LNCaP clone FGC (cell line): ENCODE measurements at regions not wholly inside any gene's neighbourhood (a gene's known extent, or its start where the extent isn't known, plus 50 kb on each side); places are given as distances from the start of the nearest gene placed in this dataset.
"Not testable (repeated sequence)": the region's sequence is repeated elsewhere in the genome, so short reads cannot be mapped to it uniquely, and the experiment has no call there.

Experiments used
- DNase-seq: peaks from one replicate; pipeline ENCODE4 v3.0.0-alpha.2; 2011; ENCODE audit warnings: low read depth
- H3K4me3 ChIP-seq: 2 replicates; pipeline ENCODE4 v1.5.1; 2011; ENCODE audit warnings: mild to moderate bottlenecking, low read depth, low read length, control low read depth
- TF ChIP-seq, protein P1 (sequence below): IDR thresholded peaks from 2 replicates; pipeline ENCODE4 v1.5.1; 2012; ENCODE audit warnings: mild to moderate bottlenecking; ENCODE audit not compliant: control insufficient read depth, insufficient read depth; ENCODE audit errors: extremely low read depth

DNA sequence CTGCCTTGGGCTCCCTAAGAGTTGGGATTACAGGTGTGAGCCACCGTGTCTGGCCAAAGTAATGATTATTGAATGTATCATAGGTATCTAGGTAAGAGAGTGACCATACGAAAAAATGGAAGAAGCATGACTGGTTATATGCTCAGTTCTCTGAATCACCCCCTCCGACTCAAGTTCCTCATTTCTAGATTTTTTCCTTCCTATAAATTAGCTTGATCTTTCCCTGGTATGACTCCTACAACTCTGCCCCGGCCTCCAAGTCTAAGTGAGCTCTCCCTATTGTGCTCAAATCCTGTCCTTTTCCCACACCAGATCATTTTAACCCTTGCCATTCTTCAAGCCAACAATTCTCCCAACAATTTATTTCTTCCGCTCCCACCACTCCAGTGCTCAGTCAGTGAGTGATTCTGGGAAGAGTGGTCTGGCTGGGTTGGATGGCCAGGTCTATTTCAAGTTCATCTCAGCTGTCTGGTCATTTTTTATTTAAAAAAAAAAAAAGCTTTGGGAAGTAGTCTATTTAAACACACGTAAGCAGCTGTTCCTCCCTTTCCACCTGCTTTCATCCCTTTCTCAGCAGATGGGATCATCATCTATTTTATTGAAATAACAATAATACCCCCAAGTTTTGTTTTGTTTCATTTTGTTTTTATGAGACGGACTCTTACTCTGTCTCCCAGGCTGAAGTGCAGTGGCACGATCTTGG, 120.2 kb upstream of the HS3ST2 start:
- DNase-seq, result no peak
- H3K4me3 ChIP-seq, result no peak overlapping the region
- TF ChIP-seq, protein P1, sequence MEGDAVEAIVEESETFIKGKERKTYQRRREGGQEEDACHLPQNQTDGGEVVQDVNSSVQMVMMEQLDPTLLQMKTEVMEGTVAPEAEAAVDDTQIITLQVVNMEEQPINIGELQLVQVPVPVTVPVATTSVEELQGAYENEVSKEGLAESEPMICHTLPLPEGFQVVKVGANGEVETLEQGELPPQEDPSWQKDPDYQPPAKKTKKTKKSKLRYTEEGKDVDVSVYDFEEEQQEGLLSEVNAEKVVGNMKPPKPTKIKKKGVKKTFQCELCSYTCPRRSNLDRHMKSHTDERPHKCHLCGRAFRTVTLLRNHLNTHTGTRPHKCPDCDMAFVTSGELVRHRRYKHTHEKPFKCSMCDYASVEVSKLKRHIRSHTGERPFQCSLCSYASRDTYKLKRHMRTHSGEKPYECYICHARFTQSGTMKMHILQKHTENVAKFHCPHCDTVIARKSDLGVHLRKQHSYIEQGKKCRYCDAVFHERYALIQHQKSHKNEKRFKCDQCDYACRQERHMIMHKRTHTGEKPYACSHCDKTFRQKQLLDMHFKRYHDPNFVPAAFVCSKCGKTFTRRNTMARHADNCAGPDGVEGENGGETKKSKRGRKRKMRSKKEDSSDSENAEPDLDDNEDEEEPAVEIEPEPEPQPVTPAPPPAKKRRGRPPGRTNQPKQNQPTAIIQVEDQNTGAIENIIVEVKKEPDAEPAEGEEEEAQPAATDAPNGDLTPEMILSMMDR, result no peak

DNA sequence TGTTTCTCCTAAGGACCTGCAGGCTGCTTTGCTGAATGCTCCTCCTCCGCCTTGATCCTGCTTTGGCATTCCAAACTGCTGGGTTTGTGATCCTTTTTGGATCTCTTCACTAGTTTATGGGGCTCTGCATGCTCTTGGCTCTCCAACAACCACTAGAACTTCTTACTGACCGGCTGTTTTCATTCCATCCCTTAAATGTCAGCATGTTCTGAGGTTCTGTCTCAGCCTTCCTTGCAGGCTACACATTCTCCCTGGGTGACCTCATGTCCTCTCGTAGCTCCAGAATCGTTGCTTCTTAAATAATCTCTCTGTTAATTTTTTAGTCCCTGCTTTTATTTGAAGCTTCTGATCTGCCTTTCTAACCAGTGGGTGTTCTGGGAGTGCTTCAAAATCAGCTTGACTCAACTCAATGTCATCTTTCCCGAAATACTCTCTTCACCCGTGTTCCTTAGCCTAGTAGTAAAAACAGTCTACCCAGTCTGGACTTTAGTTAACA, 119.0 kb upstream of the HS3ST2 start:
- no peak for DNase-seq
- no peak overlapping the region for H3K4me3 ChIP-seq
- TF ChIP-seq, protein P1, result no peak

DNA sequence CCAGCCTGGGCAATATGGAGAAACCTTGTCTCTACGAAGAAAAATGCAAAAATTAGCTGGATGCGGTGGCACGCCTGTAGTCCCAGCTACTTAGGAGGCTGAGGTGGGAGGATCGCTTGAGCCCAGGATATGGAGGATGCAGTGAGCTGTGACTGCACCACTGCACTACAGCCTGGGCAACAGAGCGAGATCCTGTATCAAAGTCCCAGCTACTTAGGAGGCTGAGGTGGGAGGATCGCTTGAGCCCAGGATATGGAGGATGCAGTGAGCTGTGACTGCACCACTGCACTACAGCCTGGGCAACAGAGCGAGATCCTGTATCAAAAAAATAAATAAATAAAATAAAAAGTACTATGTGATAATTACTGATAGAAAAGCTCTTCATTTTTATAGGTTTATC, 118.2 kb upstream of the HS3ST2 start:
- not testable (repeated sequence) for DNase-seq, H3K4me3 ChIP-seq

DNA sequence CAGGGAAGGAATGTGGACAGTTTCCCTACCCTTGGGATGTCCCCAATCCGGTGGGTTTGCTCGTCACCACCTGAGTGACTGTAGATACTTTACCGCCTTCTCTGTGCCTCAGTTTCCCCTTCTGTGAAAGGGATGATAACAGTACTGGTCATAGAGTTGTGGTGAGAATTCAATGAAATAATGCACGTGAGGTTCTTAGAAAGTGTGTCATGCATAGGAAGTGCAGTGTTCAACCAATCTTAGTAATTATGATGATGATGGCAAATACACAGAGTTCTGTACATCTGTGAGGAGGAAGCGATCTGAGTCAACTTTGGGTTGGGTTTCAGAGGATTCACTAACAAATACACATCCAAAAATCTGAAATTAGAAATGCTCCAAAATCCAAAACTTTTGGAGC, 114.6 kb upstream of the HS3ST2 start:
- TF ChIP-seq, protein P1, result no peak
- no peak for DNase-seq
- no peak overlapping the region for H3K4me3 ChIP-seq

DNA sequence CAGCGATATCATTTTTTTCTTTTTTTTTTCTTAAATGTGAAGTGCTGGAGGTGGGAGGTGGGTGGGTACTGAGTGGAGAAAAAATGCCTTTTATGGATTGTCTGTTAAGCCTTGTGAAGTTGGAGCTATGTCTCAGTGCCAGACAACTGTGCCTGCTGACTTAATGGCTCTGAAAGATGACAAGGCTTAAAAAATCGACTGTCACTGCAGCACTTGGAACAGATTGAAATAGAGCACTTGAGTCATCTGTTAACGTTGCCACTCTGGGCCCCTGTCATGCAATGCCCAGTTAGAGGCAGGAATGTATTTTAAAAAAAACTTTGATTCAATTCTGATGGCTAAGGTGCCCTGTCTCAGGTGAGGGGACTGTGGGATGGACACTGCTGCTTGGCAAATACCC, 108.2 kb upstream of the HS3ST2 start:
- DNase-seq, result no peak
- TF ChIP-seq, protein P1, result no peak

DNA sequence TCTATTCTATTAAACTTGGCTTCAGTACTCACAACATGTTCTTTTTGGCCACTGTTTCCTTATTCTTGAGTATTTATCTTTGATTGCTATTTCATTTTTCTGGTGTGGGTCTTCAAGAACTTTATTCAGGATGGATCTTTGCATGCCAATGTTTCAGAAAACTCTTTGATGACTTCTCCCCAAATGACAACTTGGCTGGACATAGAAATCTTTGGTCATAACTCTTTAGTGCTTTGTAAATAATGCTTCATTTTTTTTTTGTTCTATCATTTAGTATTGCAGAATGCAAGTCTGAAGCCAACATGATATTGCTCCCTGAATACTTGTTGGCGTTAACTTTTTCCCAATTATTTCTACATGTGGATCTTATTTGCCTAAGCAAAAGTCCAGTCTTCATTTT, 103.6 kb upstream of the HS3ST2 start:
- DNase-seq, result no peak
- TF ChIP-seq, protein P1, result no peak
- H3K4me3 ChIP-seq, result no peak overlapping the region

More for the DNA sequence above, 108.2 kb upstream of the HS3ST2 start:
- H3K4me3 ChIP-seq, result no peak overlapping the region

DNA sequence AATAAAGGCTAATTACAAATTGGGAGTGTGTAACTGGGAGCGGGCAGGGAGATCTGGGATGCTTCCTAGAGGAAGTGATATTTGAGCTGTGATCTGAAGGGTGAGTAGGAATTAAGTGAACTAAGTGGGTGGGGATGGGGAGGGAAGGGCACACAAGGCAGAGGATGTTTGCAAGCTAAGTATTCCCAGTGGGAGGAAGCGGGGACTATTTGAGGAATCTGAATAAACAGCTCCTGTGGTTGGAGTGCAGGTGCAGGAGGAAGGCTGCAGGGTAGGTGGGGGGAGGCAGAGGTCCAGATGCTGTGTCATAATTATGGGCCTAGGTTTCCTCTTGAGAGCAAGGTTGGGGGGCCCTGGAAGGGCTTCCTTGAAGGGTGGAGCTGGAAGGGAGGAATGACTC, 102.1 kb upstream of the HS3ST2 start:
- TF ChIP-seq, protein P1, result no peak
- no peak for DNase-seq
- no peak overlapping the region for H3K4me3 ChIP-seq
